ENCODE measurements at regions not wholly inside any gene's neighbourhood (a gene's known extent, or its start where the extent isn't known, plus 50 kb on each side); places are given as distances from the start of the nearest gene placed in this dataset.

DNA sequence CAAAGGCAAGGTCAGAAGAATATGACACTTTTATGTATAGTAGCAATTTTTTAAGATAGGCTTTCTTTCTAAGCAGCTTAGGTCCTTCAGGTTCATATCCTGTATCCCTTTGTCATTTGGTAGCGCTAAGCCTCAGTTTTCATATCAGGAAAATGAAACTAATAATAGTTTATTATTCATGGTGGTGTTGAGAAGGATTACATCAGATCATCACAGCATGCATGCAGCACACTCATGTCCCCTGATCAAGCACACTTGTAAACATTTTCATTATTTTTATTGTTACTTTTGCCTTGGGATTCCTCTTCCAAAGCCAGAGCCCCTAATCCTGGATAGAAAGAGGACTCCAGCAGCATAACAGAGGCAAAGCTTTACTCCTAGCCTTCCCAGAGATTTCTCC is 70.2 kb upstream of the ADGRF1 start:
- Histone ChIP-seq H3K27me3 (replicated peaks; ENCODE audit: insufficient read depth, low read depth, low read length, poor library complexity) (no peaks in the 10 kb centered on the region), H3K4me3 (ENCODE audit: low read depth, low read length, poor library complexity, severe bottlenecking) (no peak overlapping the region), H3K4me1 (ENCODE audit: insufficient read depth, low read length, poor library complexity, severe bottlenecking) (peaks cover 6% of the 10 kb centered on the region), H3K27ac (ENCODE audit: low read depth, low read length, poor library complexity, severe bottlenecking) (peak overlapping the region; percentile 22), H3K36me3 (ENCODE audit: insufficient read depth, low read length, poor library complexity, severe bottlenecking) (no peaks in the 10 kb centered on the region), H3K9me3 (ENCODE audit: low read depth, low read length, poor library complexity, severe bottlenecking) (no peaks in the 10 kb centered on the region)
- CTCF ChIA-PET = no interaction called here
- no peak for TF ChIP-seq EZH2 (IDR thresholded peaks at IDR 0.05; ENCODE audit: borderline replicate concordance, low read depth, low read length, poor library complexity, severe bottlenecking)
- TF ChIP-seq, protein P1, sequence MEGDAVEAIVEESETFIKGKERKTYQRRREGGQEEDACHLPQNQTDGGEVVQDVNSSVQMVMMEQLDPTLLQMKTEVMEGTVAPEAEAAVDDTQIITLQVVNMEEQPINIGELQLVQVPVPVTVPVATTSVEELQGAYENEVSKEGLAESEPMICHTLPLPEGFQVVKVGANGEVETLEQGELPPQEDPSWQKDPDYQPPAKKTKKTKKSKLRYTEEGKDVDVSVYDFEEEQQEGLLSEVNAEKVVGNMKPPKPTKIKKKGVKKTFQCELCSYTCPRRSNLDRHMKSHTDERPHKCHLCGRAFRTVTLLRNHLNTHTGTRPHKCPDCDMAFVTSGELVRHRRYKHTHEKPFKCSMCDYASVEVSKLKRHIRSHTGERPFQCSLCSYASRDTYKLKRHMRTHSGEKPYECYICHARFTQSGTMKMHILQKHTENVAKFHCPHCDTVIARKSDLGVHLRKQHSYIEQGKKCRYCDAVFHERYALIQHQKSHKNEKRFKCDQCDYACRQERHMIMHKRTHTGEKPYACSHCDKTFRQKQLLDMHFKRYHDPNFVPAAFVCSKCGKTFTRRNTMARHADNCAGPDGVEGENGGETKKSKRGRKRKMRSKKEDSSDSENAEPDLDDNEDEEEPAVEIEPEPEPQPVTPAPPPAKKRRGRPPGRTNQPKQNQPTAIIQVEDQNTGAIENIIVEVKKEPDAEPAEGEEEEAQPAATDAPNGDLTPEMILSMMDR (conservative IDR thresholded peaks at IDR 0.05; ENCODE audit: low read depth, low read length) = no peak
- DNase-seq (ENCODE audit: low spot score) = no peak
- POLR2A ChIA-PET (ENCODE audit: low non-redundant PET) = interaction anchor here (0.6 to 0.7 kb wide), 2 partner anchors 15 to 157 kb away, joined by 3 to 5 read pairs; no protein-coding TSS in a partner anchor
- no TSS peak for BruUV-seq (replicated peaks)
- intact Hi-C loops (cut with micrococcal nuclease; ENCODE audit: unreplicated experiment) = no loop called here

DNA sequence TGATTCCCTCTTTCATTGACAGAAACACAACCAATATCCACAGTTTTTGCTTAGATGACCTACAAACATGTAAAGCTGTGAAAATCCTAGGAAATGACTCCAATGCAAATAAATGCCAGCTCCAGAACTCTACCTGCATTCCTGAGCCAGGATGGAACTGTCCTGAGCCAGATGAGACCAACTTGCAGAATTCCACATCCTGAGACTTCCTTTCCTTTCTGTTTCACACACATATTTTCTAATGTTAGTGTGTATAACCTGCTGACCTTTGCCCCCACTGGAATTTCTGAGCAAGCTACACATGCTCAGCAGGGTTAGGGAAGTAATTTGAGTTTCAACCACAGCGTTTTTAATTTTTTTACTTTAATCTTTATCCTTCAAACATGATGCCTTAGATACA is 69.6 kb upstream of the ADGRF1 start:
- Histone ChIP-seq H3K27me3 (replicated peaks; ENCODE audit: insufficient read depth, low read depth, low read length, poor library complexity) (no peaks in the 10 kb centered on the region), H3K27ac (ENCODE audit: low read depth, low read length, poor library complexity, severe bottlenecking) (no peak overlapping the region), H3K9me3 (ENCODE audit: low read depth, low read length, poor library complexity, severe bottlenecking) (no peaks in the 10 kb centered on the region), H3K4me1 (ENCODE audit: insufficient read depth, low read length, poor library complexity, severe bottlenecking) (peaks cover 6% of the 10 kb centered on the region), H3K36me3 (ENCODE audit: insufficient read depth, low read length, poor library complexity, severe bottlenecking) (no peaks in the 10 kb centered on the region), H3K4me3 (ENCODE audit: low read depth, low read length, poor library complexity, severe bottlenecking) (no peak overlapping the region)
- intact Hi-C loops (cut with micrococcal nuclease; ENCODE audit: unreplicated experiment) = no loop called here
- BruUV-seq (replicated peaks) = no TSS peak
- no peak for DNase-seq (ENCODE audit: low spot score)
- ChIA-PET CTCF (no interaction called here), POLR2A (ENCODE audit: low non-redundant PET) (interaction anchor here (0.7 kb wide), 1 partner anchor 14 kb away, joined by 5 read pairs; no protein-coding TSS in a partner anchor)
- TF ChIP-seq, protein P1 (conservative IDR thresholded peaks at IDR 0.05; ENCODE audit: low read depth, low read length) = no peak
- no peak for TF ChIP-seq EZH2 (IDR thresholded peaks at IDR 0.05; ENCODE audit: borderline replicate concordance, low read depth, low read length, poor library complexity, severe bottlenecking)

DNA sequence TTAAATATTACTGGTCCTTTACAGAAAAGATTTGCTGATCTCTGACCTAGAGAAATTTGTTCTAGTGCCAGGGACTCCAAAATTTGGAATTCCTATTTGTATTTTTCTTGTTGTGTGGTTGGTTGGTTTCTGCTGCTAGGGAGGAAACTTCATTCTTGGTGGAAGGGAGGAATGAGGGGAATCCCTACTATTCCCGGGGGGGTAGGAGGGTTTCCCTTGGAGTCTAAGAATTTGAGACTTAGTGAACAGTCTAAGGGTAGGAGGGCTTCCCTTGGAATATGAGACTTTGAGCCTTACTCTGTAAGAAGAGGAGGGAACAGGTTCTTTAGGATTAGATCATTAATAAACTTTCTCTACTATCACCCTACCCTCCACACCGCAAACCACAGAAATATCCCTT is 67.1 kb upstream of the ADGRF1 start:
- no peak for DNase-seq (ENCODE audit: low spot score)
- H3K36me3 ChIP-seq (ENCODE audit: insufficient read depth, low read length, poor library complexity, severe bottlenecking) = no peaks in the 10 kb centered on the region
- POLR2A ChIA-PET (ENCODE audit: low non-redundant PET) = no interaction called here
- CTCF ChIA-PET = no interaction called here
- no peak for TF ChIP-seq EZH2 (IDR thresholded peaks at IDR 0.05; ENCODE audit: borderline replicate concordance, low read depth, low read length, poor library complexity, severe bottlenecking)
- TF ChIP-seq, protein P1 (conservative IDR thresholded peaks at IDR 0.05; ENCODE audit: low read depth, low read length) = no peak
- H3K9me3 ChIP-seq (ENCODE audit: low read depth, low read length, poor library complexity, severe bottlenecking) = no peaks in the 10 kb centered on the region
- intact Hi-C loops (cut with micrococcal nuclease; ENCODE audit: unreplicated experiment) = no loop called here
- H3K27me3 ChIP-seq (replicated peaks; ENCODE audit: insufficient read depth, low read depth, low read length, poor library complexity) = no peaks in the 10 kb centered on the region
- H3K4me1 ChIP-seq (ENCODE audit: insufficient read depth, low read length, poor library complexity, severe bottlenecking) = peaks cover 8% of the 10 kb centered on the region
- H3K27ac ChIP-seq (ENCODE audit: low read depth, low read length, poor library complexity, severe bottlenecking) = no peak overlapping the region
- no peak overlapping the region for H3K4me3 ChIP-seq (ENCODE audit: low read depth, low read length, poor library complexity, severe bottlenecking)
- no TSS peak for BruUV-seq (replicated peaks)

Data from A673 (cell line).